Activated CD4-positive, alpha-beta T cell treated with anti-CD3 and anti-CD28 coated beads, Interleukin-2, amount 50 U/mL, for 16 hours (primary cell): ENCODE measurements at regions not wholly inside any gene's neighbourhood (a gene's known extent, or its start where the extent isn't known, plus 50 kb on each side); places are given as distances from the start of the nearest gene placed in this dataset.
A peak's percentile ranks its signal among the peaks of the same experiment; 100 is the strongest.

ENCODE experiments used
- DNase-seq: peaks from one replicate; pipeline ENCODE4 v3.0.0-alpha.2; 2020

- no peak for DNase-seq
These were observed 77.8 kb upstream of the CCDC112 start for GRCh38 chr5:115374057-115374775.

GRCh38 chr5:115372146-115372545 lies 75.7 kb upstream of the CCDC112 start:
- no peak for DNase-seq

- no peak for DNase-seq
These were observed 73.1 kb upstream of the CCDC112 start for GRCh38 chr5:115369430-115370144.

DNA sequence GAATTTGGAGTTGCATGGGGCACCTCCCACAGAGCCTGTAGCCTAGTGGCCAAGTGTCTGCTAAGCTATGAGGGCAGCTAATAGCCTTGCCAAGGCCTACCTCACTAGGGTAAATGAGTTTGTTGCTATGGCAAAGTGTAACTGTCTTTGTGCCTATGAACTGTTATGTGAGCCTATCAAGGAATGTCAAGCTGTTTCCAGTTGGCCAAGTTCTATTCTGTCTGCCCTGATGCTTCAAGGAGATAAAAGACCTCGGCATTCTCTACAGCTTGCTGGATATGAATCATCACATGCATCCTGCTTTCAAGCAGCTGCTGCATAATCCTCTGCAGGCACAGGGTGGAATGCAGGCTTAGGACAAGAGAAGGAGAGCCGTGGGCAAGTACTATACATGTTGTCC lies 69.8 kb upstream of the CCDC112 start:
- DNase-seq = peak; percentile 12

DNA sequence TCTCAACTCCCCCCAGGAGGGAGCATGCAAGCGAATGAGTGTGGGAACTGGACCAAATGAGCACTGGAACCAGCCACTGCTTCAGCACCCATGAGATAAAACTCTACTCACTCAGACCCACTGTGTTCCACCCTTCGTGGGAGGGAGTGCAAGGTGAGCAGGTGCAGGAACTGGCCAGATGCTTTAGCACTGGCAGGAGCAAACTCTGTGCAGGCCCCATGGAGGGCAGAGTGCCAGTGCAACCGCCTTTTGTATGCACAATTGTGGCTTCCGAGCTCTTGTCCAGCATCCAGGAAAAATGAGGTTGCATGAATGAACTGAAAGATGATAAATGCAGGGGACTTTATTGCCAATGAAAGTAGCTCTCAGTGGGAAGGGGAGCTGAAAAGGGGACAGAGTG lies 67.4 kb upstream of the CCDC112 start:
- DNase-seq = no peak

DNA sequence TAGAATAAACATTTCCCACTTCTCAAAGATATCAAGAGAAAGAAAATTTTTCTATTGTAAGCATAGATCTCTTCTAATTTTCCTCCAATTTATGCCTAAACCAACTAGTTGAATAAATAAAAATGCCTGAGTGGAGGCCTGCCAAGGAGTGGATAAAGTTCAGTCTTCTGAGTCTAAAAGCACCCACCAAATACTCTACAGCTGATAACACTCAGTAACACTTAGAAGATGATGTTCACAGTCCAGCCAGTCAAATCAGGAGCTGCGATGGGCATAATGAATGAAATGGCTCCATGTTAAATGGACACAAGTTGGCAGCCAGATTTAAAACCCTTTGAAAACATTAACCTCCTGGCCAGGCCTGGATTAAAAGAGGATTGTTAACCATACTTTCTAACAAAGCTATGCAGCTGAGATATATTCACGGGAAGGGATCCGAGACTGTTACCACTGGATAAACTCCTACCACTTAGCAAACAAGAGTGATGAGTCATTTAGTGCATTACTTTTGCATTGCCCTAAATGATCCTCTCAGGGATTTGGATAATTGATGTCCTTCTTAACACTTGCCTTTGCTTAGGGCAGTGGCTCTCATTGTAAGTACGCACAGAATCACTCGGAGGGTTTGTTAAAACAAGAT lies 63.7 kb upstream of the CCDC112 start:
- no peak for DNase-seq

GRCh38 chr5:115355767-115356381 lies 59.4 kb upstream of the CCDC112 start:
- DNase-seq = no peak

DNA sequence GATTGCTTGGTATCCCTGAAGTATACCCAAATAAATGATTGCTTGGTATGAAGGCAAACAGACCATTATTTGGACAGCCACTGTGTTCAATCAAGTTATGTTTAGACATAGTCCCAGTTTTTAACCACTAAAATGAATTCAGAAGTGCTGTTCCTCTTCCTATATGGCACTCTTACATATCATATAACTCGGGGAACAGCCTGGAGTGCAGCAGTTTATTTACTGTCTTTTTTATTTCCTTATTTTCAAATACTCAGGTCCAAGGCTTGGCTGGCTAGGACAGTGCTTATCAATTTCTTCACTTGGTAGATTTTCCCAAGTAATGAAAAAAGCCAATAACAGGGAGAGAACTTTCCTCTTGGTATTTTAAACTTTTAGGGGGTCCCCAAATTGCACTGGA lies 58.6 kb upstream of the CCDC112 start:
- DNase-seq = no peak

GRCh38 chr5:115354246-115354645 lies 57.8 kb upstream of the CCDC112 start:
- no peak for DNase-seq

GRCh38 chr5:115352571-115352970 lies 56.1 kb upstream of the CCDC112 start:
- DNase-seq = no peak

DNA sequence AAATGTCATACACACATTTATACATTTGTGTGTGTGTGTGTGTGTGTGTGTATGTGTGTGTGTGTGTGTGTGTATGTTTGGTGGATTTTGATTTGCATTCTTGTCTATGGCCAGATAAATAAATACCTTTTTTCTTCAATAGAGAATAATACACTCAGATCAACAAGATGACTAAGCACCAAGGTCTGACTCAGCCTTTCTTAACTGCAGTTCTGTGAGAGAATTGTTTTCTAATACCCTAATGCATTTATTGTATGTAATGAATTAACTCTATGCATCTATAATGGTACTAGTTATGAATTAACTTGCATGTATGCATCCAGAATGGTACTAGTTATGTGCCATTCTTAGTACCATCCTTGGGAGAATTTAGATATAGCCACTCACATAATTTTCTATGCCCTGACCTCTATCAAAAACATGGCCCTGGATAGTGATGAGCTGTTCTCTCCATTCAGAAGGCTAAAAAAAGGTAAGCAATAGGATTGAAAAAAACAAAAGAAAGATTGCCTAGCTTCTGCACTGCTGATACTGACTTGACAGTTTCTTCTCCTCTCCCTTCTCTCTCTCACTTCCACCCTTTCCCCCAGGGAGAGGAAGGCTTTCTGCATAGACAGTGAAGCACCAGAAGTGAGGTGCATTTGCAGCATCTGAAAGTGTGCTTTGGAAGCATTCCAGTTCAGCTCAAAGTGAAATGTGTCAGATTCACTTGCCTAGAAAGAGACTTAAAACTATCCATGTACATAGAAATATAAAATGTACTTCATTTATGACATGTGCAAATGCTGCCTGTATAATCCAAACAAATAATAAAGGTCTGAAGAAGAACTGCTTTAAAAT lies 55.1 kb upstream of the CCDC112 start:
- no peak for DNase-seq

- no peak for DNase-seq
These were observed 54.4 kb upstream of the CCDC112 start for GRCh38 chr5:115350894-115351293.

GRCh38 chr5:115349001-115349817 lies 52.8 kb upstream of the CCDC112 start:
- peak; percentile 7 for DNase-seq

DNA sequence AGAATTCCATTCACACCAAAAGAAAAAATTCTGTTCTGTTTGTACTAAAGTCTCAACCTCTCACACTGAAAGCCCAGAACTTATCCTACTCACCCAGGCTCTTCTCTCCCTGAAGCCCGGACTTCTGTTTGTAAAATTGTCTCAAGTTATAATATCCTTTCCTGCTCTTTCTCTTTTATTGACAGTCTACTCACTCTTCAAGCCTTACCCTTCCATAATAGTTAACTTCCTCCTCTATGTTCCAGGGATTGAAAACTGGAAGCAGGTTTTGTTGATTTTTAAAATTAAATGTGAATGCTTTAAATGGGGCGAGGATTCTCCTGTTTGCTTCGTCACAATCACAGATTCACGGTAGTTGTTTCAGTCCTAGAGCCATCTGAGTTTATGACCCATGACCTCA lies 51.7 kb upstream of the CCDC112 start:
- no peak for DNase-seq
